Upper lobe of left lung (tissue), 6 donors: ENCODE measurements at regions not wholly inside any gene's neighbourhood (a gene's known extent, or its start where the extent isn't known, plus 50 kb on each side); places are given as distances from the start of the nearest gene placed in this dataset.

Experiments used
- ATAC-seq, 2 donors: fragments of 200-7000 bp; cut with Tn5 transposase; one replicate each; pipeline ENCODE4 v1.9.1; 2022; ENCODE audit warnings: mild to moderate bottlenecking in 2 of 2, moderate library complexity in 2 of 2; ENCODE audit not compliant: low FRiP score in 2 of 2
- DNase-seq, 2 donors: peaks; one replicate each; pipeline ENCODE4 v3.0.0-alpha.2; 2019 to 2020
- H3K27ac ChIP-seq, 4 donors: fragments of 200-600 bp; sonication (generic); one replicate each; pipeline ENCODE4 v1.5.1; 2016 to 2019
- H3K27me3 ChIP-seq, 4 donors: fragments of 200-600 bp; sonication (generic); one replicate each; pipeline ENCODE4 v1.5.1; 2017 to 2019
- H3K36me3 ChIP-seq, 4 donors: fragments of 200-600 bp; sonication (generic); one replicate each; pipeline ENCODE4 v1.5.1; 2016 to 2019
- H3K4me1 ChIP-seq, 4 donors: fragments of 200-600 bp; sonication (generic); one replicate each; pipeline ENCODE4 v1.5.1; 2018 to 2019
- H3K4me3 ChIP-seq, 4 donors: fragments of 200-600 bp; sonication (generic); one replicate each; pipeline ENCODE4 v1.5.1; 2017 to 2019; ENCODE audit warnings: mild to moderate bottlenecking in 2 of 4, moderate library complexity in 1 of 4
- H3K9me3 ChIP-seq, 4 donors: fragments of 200-600 bp; sonication (generic); one replicate each; pipeline ENCODE4 v1.5.1; 2018 to 2019
- CTCF ChIP-seq, 6 experiments: fragments of 450-650 bp in 4 of 6; fragments of 200-600 bp in 2 of 6; sonication (generic) in 2 of 6; IDR thresholded peaks; one replicate each; pipeline ENCODE4 v1.5.1; 2016 to 2019; ENCODE audit warnings: antibody characterized with exemption in 6 of 6
- EP300 ChIP-seq, 4 donors: sonication (generic); formaldehyde crosslinking; IDR thresholded peaks; one replicate each; pipeline ENCODE4 v1.5.1; 2017; ENCODE audit warnings: antibody characterized with exemption in 4 of 4, control low read depth in 2 of 4
- POLR2A ChIP-seq, 4 donors: fragments of 450-650 bp; IDR thresholded peaks; one replicate each; pipeline ENCODE4 v1.5.1; 2016 to 2017; ENCODE audit warnings: antibody characterized with exemption in 4 of 4, mild to moderate bottlenecking in 2 of 4
- POLR2AphosphoS5 ChIP-seq, 2 donors: sonication (generic); formaldehyde crosslinking; IDR thresholded peaks; one replicate each; pipeline ENCODE4 v1.5.1; 2017; ENCODE audit warnings: antibody characterized with exemption in 2 of 2
- WGBS, 2 donors: methylation state at CpG; one replicate each; pipeline ENCODE4 v1.1.5; 2017 to 2018; 5-methylcytosine and 5-hydroxymethylcytosine counted together
- donor health status: DM: no; HTN: no; CAD: no; lungs with moderate emphysema.
- donor health status: DM: no; HTN: yes; CAD: no; lungs with severe emphysema.

GRCh38 chr2:225771701-225772100 lies 372.2 kb downstream of the NYAP2 start:
- no peaks in the 10 kb centered on the region for H3K4me1 ChIP-seq
- no peak overlapping the region for H3K27ac ChIP-seq
- TF ChIP-seq POLR2A (IDR thresholded peaks at IDR 0.05) (no peak), EP300 (IDR thresholded peaks at IDR 0.05) (no peak), CTCF (IDR thresholded peaks at IDR 0.05) (no peak), POLR2AphosphoS5 (IDR thresholded peaks at IDR 0.05) (no peak)
- no peaks in the 10 kb centered on the region for H3K9me3 ChIP-seq
- WGBS, 2 donors, result 86 to 98% methylated on average over 2 of the region's 2 CpGs
- H3K4me3 ChIP-seq, result no peak overlapping the region
- ATAC-seq, result no peak
- no peaks in the 10 kb centered on the region for H3K36me3 ChIP-seq
- H3K27me3 ChIP-seq, result no peaks in the 10 kb centered on the region
- no peak for DNase-seq

GRCh38 chr2:225768741-225769140 lies 369.2 kb downstream of the NYAP2 start:
- no peaks in the 10 kb centered on the region for H3K4me1 ChIP-seq
- no peak overlapping the region for H3K4me3 ChIP-seq
- H3K27ac ChIP-seq, result no peak overlapping the region
- DNase-seq (no peak), ATAC-seq (no peak)
- no peaks in the 10 kb centered on the region for H3K27me3 ChIP-seq
- no peak for TF ChIP-seq POLR2A (IDR thresholded peaks at IDR 0.05)
- no peak for TF ChIP-seq EP300 (IDR thresholded peaks at IDR 0.05)
- no peak for TF ChIP-seq CTCF (IDR thresholded peaks at IDR 0.05)
- no peak for TF ChIP-seq POLR2AphosphoS5 (IDR thresholded peaks at IDR 0.05)
- H3K9me3 ChIP-seq, result no peaks in the 10 kb centered on the region
- no peaks in the 10 kb centered on the region for H3K36me3 ChIP-seq
- 84 to 93% methylated on average over 3 of the region's 3 CpGs for WGBS, 2 donors

- DNase-seq (no peak), ATAC-seq (no peak)
- 66% methylated on average over 5 of the region's 5 CpGs for WGBS, 2 donors
- no peaks in the 10 kb centered on the region for H3K4me1 ChIP-seq
- H3K9me3 ChIP-seq, result no peaks in the 10 kb centered on the region
- no peak overlapping the region for H3K4me3 ChIP-seq
- H3K27ac ChIP-seq, result no peak overlapping the region
- H3K36me3 ChIP-seq, result no peaks in the 10 kb centered on the region
- TF ChIP-seq EP300 (IDR thresholded peaks at IDR 0.05) (no peak), POLR2AphosphoS5 (IDR thresholded peaks at IDR 0.05) (no peak), POLR2A (IDR thresholded peaks at IDR 0.05) (no peak), CTCF (IDR thresholded peaks at IDR 0.05) (no peak)
- H3K27me3 ChIP-seq, result no peaks in the 10 kb centered on the region
Measured at GRCh38 chr2:225766431-225766830, 366.9 kb downstream of the NYAP2 start.

- no peaks in the 10 kb centered on the region for H3K27me3 ChIP-seq
- no peaks in the 10 kb centered on the region for H3K36me3 ChIP-seq
- no peak for ATAC-seq
- TF ChIP-seq POLR2AphosphoS5 (IDR thresholded peaks at IDR 0.05), result no peak
- no peak for TF ChIP-seq EP300 (IDR thresholded peaks at IDR 0.05)
- TF ChIP-seq CTCF (IDR thresholded peaks at IDR 0.05), result no peak
- TF ChIP-seq POLR2A (IDR thresholded peaks at IDR 0.05), result no peak
- no peaks in the 10 kb centered on the region for H3K4me1 ChIP-seq
- H3K9me3 ChIP-seq, result no peaks in the 10 kb centered on the region
- WGBS, 2 donors, result 74 to 79% methylated on average over 1 of the region's 1 CpG
- DNase-seq, result no peak
- H3K4me3 ChIP-seq, result no peak overlapping the region
- peak overlapping the region in 1 of 4 donors; percentile 15 for H3K27ac ChIP-seq
Measured at GRCh38 chr2:225765820-225766219, 366.3 kb downstream of the NYAP2 start.

GRCh38 chr2:225764346-225764745 lies 364.8 kb downstream of the NYAP2 start:
- no peak overlapping the region for H3K27ac ChIP-seq
- 91 to 93% methylated on average over 5 of the region's 5 CpGs for WGBS, 2 donors

More at GRCh38 chr2:225764346-225764745, 364.8 kb downstream of the NYAP2 start:
- ATAC-seq (no peak), DNase-seq (no peak)
- H3K27me3 ChIP-seq, result no peaks in the 10 kb centered on the region
- no peaks in the 10 kb centered on the region for H3K4me1 ChIP-seq
- TF ChIP-seq EP300 (IDR thresholded peaks at IDR 0.05) (no peak), CTCF (IDR thresholded peaks at IDR 0.05) (no peak), POLR2A (IDR thresholded peaks at IDR 0.05) (no peak), POLR2AphosphoS5 (IDR thresholded peaks at IDR 0.05) (no peak)
- H3K36me3 ChIP-seq, result no peaks in the 10 kb centered on the region
- H3K9me3 ChIP-seq, result no peaks in the 10 kb centered on the region
- no peak overlapping the region for H3K4me3 ChIP-seq
